OCI-LY3 (cell line): ENCODE measurements at regions not wholly inside any gene's neighbourhood (a gene's known extent, or its start where the extent isn't known, plus 50 kb on each side); places are given as distances from the start of the nearest gene placed in this dataset.

Source experiments
- H2AFZ ChIP-seq: fragments of 200-600, 300-600 bp; shearing (Covaris generic); 2 replicates; pipeline ENCODE4 v1.6.0; 2014; ENCODE audit warnings: antibody characterized with exemption, low read depth, low read length
- H3K27ac ChIP-seq: fragments of 200-600, 300-600 bp; sonication (generic); 2 replicates; pipeline ENCODE4 v1.5.1; 2014; ENCODE audit warnings: mild to moderate bottlenecking, low read length, moderate library complexity, mixed read lengths
- H3K27me3 ChIP-seq: fragments of 200-600, 300-600 bp; sonication (generic); 2 replicates; pipeline ENCODE4 v1.6.1; 2014; ENCODE audit warnings: low read depth, low read length, mixed read lengths
- H3K36me3 ChIP-seq: fragments of 200-600, 300-600 bp; sonication (generic); replicated peaks from 2 replicates; pipeline ENCODE3; 2014; ENCODE audit warnings: low read depth, low read length, mixed read lengths
- H3K4me1 ChIP-seq: fragments of 300-600, 200-600 bp; sonication (generic); 2 replicates; pipeline ENCODE4 v1.6.1; 2014; ENCODE audit warnings: low read length, mixed read lengths
- H3K4me2 ChIP-seq: fragments of 200-600, 300-600 bp; sonication (generic); 2 replicates; pipeline ENCODE4 v1.6.1; 2014; ENCODE audit warnings: low read length, mixed read lengths
- H3K4me3 ChIP-seq: fragments of 300-600, 200-600 bp; sonication (generic); 2 replicates; pipeline ENCODE4 v1.5.1; 2014; ENCODE audit warnings: antibody characterized with exemption, mild to moderate bottlenecking, low read length, moderate library complexity
- H3K79me2 ChIP-seq: fragments of 300-600, 200-600 bp; shearing (Covaris generic); 2 replicates; pipeline ENCODE4 v1.6.1; 2014; ENCODE audit warnings: mild to moderate bottlenecking, low read length, mixed read lengths
- H3K9ac ChIP-seq: fragments of 300-600, 200-600 bp; shearing (Covaris generic); 2 replicates; pipeline ENCODE4 v1.6.0; 2014; ENCODE audit warnings: mild to moderate bottlenecking, low read length, moderate library complexity
- H3K9me3 ChIP-seq: fragments of 200-600, 300-600 bp; shearing (Covaris generic); 2 replicates; pipeline ENCODE4 v1.6.1; 2014; ENCODE audit warnings: low read length, mixed read lengths; ENCODE audit not compliant: insufficient read depth
- H4K20me1 ChIP-seq: fragments of 200-600, 300-600 bp; sonication (generic); 2 replicates; pipeline ENCODE4 v1.6.1; 2016; ENCODE audit warnings: low read length, mixed read lengths; ENCODE audit not compliant: insufficient read depth
- EZH2phosphoT487 ChIP-seq: fragments of 200-600 bp; shearing (Covaris generic); IDR thresholded peaks from 2 replicates; pipeline ENCODE4 v1.6.1; 2018; ENCODE audit warnings: antibody characterized with exemption, mixed run types, low read depth
- TF ChIP-seq, protein P1 (sequence below): fragments of 200-600, 300-600 bp; sonication (generic); IDR thresholded peaks from 2 replicates; pipeline ENCODE4 v1.5.1; 2014; ENCODE audit warnings: antibody characterized with exemption, low read length, low read depth

DNA sequence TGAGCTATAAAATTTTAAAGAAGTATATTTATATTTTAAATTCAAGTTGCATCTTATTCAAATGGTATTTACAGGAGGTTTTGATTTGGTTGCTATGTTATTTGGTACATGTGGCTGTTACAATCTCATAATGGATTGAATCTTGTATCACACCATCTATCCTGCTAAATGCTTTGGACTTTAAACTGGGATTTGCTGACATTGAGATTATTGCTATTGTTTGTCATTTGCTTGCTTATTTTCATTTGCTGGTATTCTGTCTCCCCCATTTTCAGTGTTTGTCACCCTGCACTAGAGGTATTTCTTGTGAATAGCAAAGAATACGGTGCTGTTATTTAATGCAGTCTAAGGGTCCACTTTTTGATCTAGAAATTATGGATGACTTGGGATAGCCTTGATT is 171.1 kb downstream of the SH2D4B start:
- Histone ChIP-seq H3K4me3 (no peak overlapping the region), H3K4me2 (no peak overlapping the region), H3K27ac (no peak overlapping the region), H3K9ac (no peak overlapping the region), H4K20me1 (no peaks in the 10 kb centered on the region), H3K27me3 (no peaks in the 10 kb centered on the region), H3K36me3 (no peaks in the 10 kb centered on the region), H2AFZ (no peak overlapping the region), H3K4me1 (no peaks in the 10 kb centered on the region), H3K79me2 (no peaks in the 10 kb centered on the region), H3K9me3 (no peaks in the 10 kb centered on the region)
- TF ChIP-seq, protein P1, sequence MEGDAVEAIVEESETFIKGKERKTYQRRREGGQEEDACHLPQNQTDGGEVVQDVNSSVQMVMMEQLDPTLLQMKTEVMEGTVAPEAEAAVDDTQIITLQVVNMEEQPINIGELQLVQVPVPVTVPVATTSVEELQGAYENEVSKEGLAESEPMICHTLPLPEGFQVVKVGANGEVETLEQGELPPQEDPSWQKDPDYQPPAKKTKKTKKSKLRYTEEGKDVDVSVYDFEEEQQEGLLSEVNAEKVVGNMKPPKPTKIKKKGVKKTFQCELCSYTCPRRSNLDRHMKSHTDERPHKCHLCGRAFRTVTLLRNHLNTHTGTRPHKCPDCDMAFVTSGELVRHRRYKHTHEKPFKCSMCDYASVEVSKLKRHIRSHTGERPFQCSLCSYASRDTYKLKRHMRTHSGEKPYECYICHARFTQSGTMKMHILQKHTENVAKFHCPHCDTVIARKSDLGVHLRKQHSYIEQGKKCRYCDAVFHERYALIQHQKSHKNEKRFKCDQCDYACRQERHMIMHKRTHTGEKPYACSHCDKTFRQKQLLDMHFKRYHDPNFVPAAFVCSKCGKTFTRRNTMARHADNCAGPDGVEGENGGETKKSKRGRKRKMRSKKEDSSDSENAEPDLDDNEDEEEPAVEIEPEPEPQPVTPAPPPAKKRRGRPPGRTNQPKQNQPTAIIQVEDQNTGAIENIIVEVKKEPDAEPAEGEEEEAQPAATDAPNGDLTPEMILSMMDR, result no peak
- no peak for TF ChIP-seq EZH2phosphoT487

- Histone ChIP-seq H4K20me1 (no peaks in the 10 kb centered on the region), H3K4me1 (no peaks in the 10 kb centered on the region), H3K27ac (no peak overlapping the region), H3K36me3 (no peaks in the 10 kb centered on the region), H3K9ac (no peak overlapping the region), H2AFZ (no peak overlapping the region), H3K4me2 (no peak overlapping the region), H3K27me3 (no peaks in the 10 kb centered on the region), H3K4me3 (no peak overlapping the region), H3K9me3 (no peaks in the 10 kb centered on the region), H3K79me2 (no peaks in the 10 kb centered on the region)
- TF ChIP-seq, protein P1, result no peak
- TF ChIP-seq EZH2phosphoT487, result no peak
These were observed 172.2 kb downstream of the SH2D4B start for GRCh38 chr10:80709866-80710265.

- H3K4me3 ChIP-seq, result no peak overlapping the region
- TF ChIP-seq, protein P1, result no peak
- no peak for TF ChIP-seq EZH2phosphoT487
- no peaks in the 10 kb centered on the region for H3K36me3 ChIP-seq
- H4K20me1 ChIP-seq, result no peaks in the 10 kb centered on the region
- no peak overlapping the region for H3K4me2 ChIP-seq
- H3K27ac ChIP-seq, result no peak overlapping the region
- H3K9ac ChIP-seq, result no peak overlapping the region
- no peaks in the 10 kb centered on the region for H3K9me3 ChIP-seq
- no peaks in the 10 kb centered on the region for H3K27me3 ChIP-seq
- no peaks in the 10 kb centered on the region for H3K4me1 ChIP-seq
- no peaks in the 10 kb centered on the region for H3K79me2 ChIP-seq
- no peak overlapping the region for H2AFZ ChIP-seq
These were observed 175.8 kb downstream of the SH2D4B start for GRCh38 chr10:80713398-80713928.

DNA sequence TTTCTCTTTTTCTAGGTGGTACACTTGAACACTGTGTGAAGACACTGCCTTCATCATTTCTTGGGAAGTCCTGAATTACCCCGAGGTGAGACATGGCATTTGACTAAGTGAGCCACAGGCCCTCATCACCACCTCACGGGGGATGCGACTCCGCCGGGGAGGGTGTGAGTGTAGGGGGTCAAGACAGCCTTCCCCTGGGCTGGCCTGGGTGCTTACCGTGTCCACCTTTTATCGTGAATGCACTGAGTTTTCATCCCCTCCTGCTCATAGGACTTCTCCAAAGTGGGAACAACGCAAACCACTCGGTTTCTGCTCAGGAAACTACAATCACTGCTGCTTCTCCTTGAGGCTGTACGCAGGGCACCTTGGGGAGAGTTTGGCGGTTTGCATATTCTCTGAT is 176.9 kb downstream of the SH2D4B start:
- Histone ChIP-seq H3K36me3 (no peaks in the 10 kb centered on the region), H3K27me3 (no peaks in the 10 kb centered on the region), H3K4me1 (no peaks in the 10 kb centered on the region), H4K20me1 (no peaks in the 10 kb centered on the region), H3K27ac (no peak overlapping the region), H3K9me3 (no peaks in the 10 kb centered on the region), H2AFZ (no peak overlapping the region), H3K79me2 (no peaks in the 10 kb centered on the region), H3K4me2 (no peak overlapping the region), H3K9ac (no peak overlapping the region), H3K4me3 (no peak overlapping the region)
- TF ChIP-seq EZH2phosphoT487, result no peak
- TF ChIP-seq, protein P1, result no peak
